SK-N-SH (cell line): ENCODE measurements at regions not wholly inside any gene's neighbourhood (a gene's known extent, or its start where the extent isn't known, plus 50 kb on each side); places are given as distances from the start of the nearest gene placed in this dataset.

Source experiments
- CTCF ChIA-PET: fragments of 300-600, 350-600 bp; formaldehyde crosslinking; extraction: SDS; loops from one replicate; lab custom pipeline; 2021; lab: Yijun Ruan, JAX
- POLR2A ChIA-PET: fragments of 350-600 bp; sonication (Branson Sonifier 250); formaldehyde crosslinking; extraction: SDS; loops from one replicate; lab custom pipeline; 2020; ENCODE audit warnings: antibody characterized with exemption, inconsistent platforms; lab: Yijun Ruan, JAX
- DNase-seq: peaks from one replicate; pipeline ENCODE4 v3.0.0; 2012
- H2AFZ ChIP-seq: fragments of 200-600 bp; sonication (generic); 2 replicates; pipeline ENCODE4 v1.8.1; 2016; ENCODE audit warnings: antibody characterized with exemption, mild to moderate bottlenecking, low read depth
- H3F3A ChIP-seq: fragments of 200-600 bp; sonication (generic); replicated peaks from 2 replicates; pipeline ENCODE3; 2016; ENCODE audit warnings: antibody characterized with exemption, mild to moderate bottlenecking; ENCODE audit not compliant: insufficient read depth
- H3K27ac ChIP-seq, 2 experiments: fragments of 200-500 bp in 1 of 2; fragments of 200-600 bp in 1 of 2; sonication (Bioruptor generic) in 1 of 2; sonication (generic), shearing (Covaris generic) in 1 of 2; 2 replicates each; pipeline versions ENCODE4 v1.5.1 to v1.6.1; 2014 to 2016; ENCODE audit warnings: low read depth in 2 of 2, inconsistent platforms in 1 of 2, low read length in 1 of 2, mild to moderate bottlenecking in 1 of 2, mixed read lengths in 1 of 2
- H3K27me3 ChIP-seq: fragments of 200-600 bp; sonication (generic), shearing (Covaris generic); 2 replicates; pipeline ENCODE4 v1.6.1; 2016; ENCODE audit warnings: mixed run types; ENCODE audit not compliant: insufficient read depth
- H3K36me3 ChIP-seq, 2 experiments: fragments of 200-500 bp in 1 of 2; fragments of 200-600 bp in 1 of 2; sonication (Bioruptor generic) in 1 of 2; sonication (generic) in 1 of 2; replicated peaks in 1 of 2; 2 replicates each; pipeline versions ENCODE3 to v1.5.1; 2014 to 2016; ENCODE audit warnings: low read length in 1 of 2, mild to moderate bottlenecking in 1 of 2; ENCODE audit not compliant: insufficient read depth in 2 of 2, control insufficient read depth in 1 of 2
- H3K4me1 ChIP-seq, 2 experiments: fragments of 200-500 bp in 1 of 2; fragments of 200-600 bp in 1 of 2; sonication (Bioruptor generic) in 1 of 2; sonication (generic), shearing (Covaris generic) in 1 of 2; 2 replicates each; pipeline versions ENCODE4 v1.5.1 to v1.6.1; 2014 to 2016; ENCODE audit warnings: low read depth in 1 of 2, low read length in 1 of 2, mixed run types in 1 of 2; ENCODE audit not compliant: insufficient read depth in 2 of 2, control insufficient read depth in 1 of 2
- H3K4me2 ChIP-seq: fragments of 200-600 bp; sonication (generic), shearing (Covaris generic); 2 replicates; pipeline ENCODE4 v1.6.1; 2017; ENCODE audit warnings: mixed run types
- H3K4me3 ChIP-seq, 2 experiments: fragments of 200-500 bp in 1 of 2; fragments of 200-600 bp in 1 of 2; sonication (Bioruptor generic) in 1 of 2; sonication (generic), shearing (Covaris generic) in 1 of 2; 2 replicates each; pipeline versions ENCODE4 v1.5.1 to v1.8.1; 2014 to 2016; ENCODE audit warnings: low read depth in 2 of 2, inconsistent platforms in 1 of 2, low read length in 1 of 2, mild to moderate bottlenecking in 1 of 2, mixed read lengths in 1 of 2, moderate library complexity in 1 of 2
- H3K79me2 ChIP-seq: fragments of 200-600 bp; sonication (generic); 2 replicates; pipeline ENCODE4 v1.8.1; 2017; ENCODE audit warnings: mild to moderate bottlenecking; ENCODE audit not compliant: insufficient read depth
- H3K9ac ChIP-seq: fragments of 200-600 bp; sonication (generic); 2 replicates; pipeline ENCODE4 v1.6.1; 2017; ENCODE audit warnings: mixed run types
- H3K9me2 ChIP-seq: fragments of 200-600 bp; sonication (generic); 2 replicates; pipeline ENCODE4 v1.6.1; 2017; ENCODE audit warnings: mixed run types
- H3K9me3 ChIP-seq: fragments of 200-600 bp; sonication (generic); 2 replicates; pipeline ENCODE4 v1.6.1; 2017; ENCODE audit warnings: mixed run types, mild to moderate bottlenecking, moderate library complexity
- H4K20me1 ChIP-seq: fragments of 200-600 bp; sonication (generic); 2 replicates; pipeline ENCODE4 v1.6.1; 2017; ENCODE audit warnings: mild to moderate bottlenecking, mixed run types; ENCODE audit not compliant: insufficient read depth
- EZH2phosphoT487 ChIP-seq: fragments of 200-600 bp; sonication (generic); IDR thresholded peaks from 2 replicates; pipeline ENCODE4 v1.6.1; 2017; ENCODE audit warnings: low read depth, mixed run types, mild to moderate bottlenecking, antibody characterized with exemption, moderate library complexity, borderline replicate concordance
- FOSL2 ChIP-seq: IDR thresholded peaks from 2 replicates; pipeline ENCODE4 v1.4.0; 2012; ENCODE audit warnings: low read depth, mild to moderate bottlenecking, moderate library complexity, borderline replicate concordance
- FOXM1 ChIP-seq: IDR thresholded peaks from 2 replicates; pipeline ENCODE4 v1.4.0; 2012; ENCODE audit warnings: low read depth, mild to moderate bottlenecking
- JUND ChIP-seq: IDR thresholded peaks from 2 replicates; pipeline ENCODE4 v1.4.0; 2012
- MEF2A ChIP-seq: IDR thresholded peaks from 2 replicates; pipeline ENCODE4 v1.4.0; 2012; ENCODE audit warnings: low read depth, borderline replicate concordance
- MXI1 ChIP-seq: IDR thresholded peaks from 2 replicates; pipeline ENCODE4 v1.6.1; 2012; ENCODE audit warnings: mild to moderate bottlenecking, low read depth, low read length, improper control_type of control experiment
- NFIC ChIP-seq: IDR thresholded peaks from 2 replicates; pipeline ENCODE4 v1.4.0; 2012; ENCODE audit warnings: borderline replicate concordance
- NRF1 ChIP-seq: IDR thresholded peaks from 2 replicates; pipeline ENCODE4 v1.6.1; 2012; ENCODE audit warnings: low read depth, mild to moderate bottlenecking, low read length
- POLR2AphosphoS5 ChIP-seq: IDR thresholded peaks from 2 replicates; pipeline ENCODE4 v1.6.1; 2012; ENCODE audit warnings: low read depth, low read length
- RAD21 ChIP-seq: IDR thresholded peaks from 2 replicates; pipeline ENCODE4 v1.6.1; 2012; ENCODE audit warnings: mild to moderate bottlenecking, low read length
- RCOR1 ChIP-seq: fragments of 150-350 bp; IDR thresholded peaks from 2 replicates; pipeline ENCODE4 v1.6.1; 2017; ENCODE audit warnings: antibody characterized with exemption, low read length
- RXRA ChIP-seq: IDR thresholded peaks from 2 replicates; pipeline ENCODE4 v1.4.0; 2012; ENCODE audit warnings: low read depth, mild to moderate bottlenecking, borderline replicate concordance
- SMC3 ChIP-seq: IDR thresholded peaks from 2 replicates; pipeline ENCODE4 v1.6.1; 2012; ENCODE audit warnings: low read depth, low read length, improper control_type of control experiment
- TAF1 ChIP-seq: IDR thresholded peaks from 2 replicates; pipeline ENCODE4 v1.6.1; 2012; ENCODE audit warnings: low read depth, mild to moderate bottlenecking, low read length, moderate library complexity, borderline replicate concordance
- TCF12 ChIP-seq: IDR thresholded peaks from 2 replicates; pipeline ENCODE4 v1.4.0; 2012
- WGBS: methylation state at CpG from one replicate; pipeline ENCODE4 v1.1.6; 2017; ENCODE audit warnings: low lambda C conversion rate; 5-methylcytosine and 5-hydroxymethylcytosine counted together
- TF ChIP-seq, protein P1 (sequence below): IDR thresholded peaks from 2 replicates; pipeline ENCODE4 v1.6.1; 2012; ENCODE audit warnings: mild to moderate bottlenecking, low read depth, low read length, moderate library complexity
- TF ChIP-seq, protein P2 (sequence below): IDR thresholded peaks from 2 replicates; pipeline ENCODE4 v1.4.0; 2012; ENCODE audit warnings: low read depth
- TF ChIP-seq, protein P3 (sequence below): fragments of 150-350 bp; IDR thresholded peaks from 2 replicates; pipeline ENCODE4 v1.6.1; 2016; ENCODE audit warnings: mild to moderate bottlenecking, low read depth, low read length

DNA sequence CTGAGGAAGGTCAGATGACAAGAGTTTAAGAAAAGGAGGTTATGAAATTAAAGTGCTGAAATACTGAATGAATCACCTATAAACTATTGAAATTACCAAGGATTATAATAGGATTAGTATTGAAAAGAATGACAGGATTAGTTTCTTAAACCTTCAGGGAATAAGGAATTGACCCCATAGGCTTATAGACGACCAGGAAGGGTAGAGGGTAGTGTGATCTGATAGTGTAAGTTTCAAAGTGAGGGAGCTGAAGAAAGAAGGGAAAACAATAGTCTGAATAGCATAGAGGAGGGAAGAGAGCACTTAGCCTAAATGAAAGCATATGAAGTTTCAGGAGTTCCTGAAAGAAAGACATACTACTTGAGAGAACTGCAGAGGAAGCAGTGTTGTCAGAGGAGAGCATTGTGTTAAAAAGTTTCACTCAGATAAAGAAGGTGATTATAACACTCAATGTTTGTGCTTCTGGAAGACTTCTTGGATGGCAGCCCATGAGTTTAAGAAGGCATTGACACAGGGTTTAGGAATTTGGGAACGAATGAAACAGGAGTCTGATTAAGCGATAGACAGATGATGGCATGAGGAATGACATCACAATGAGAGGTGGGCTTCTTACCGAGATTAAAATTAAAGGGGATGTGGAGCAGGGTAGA, 557.9 kb upstream of the GRAMD2B start:
- TF ChIP-seq, protein P1, sequence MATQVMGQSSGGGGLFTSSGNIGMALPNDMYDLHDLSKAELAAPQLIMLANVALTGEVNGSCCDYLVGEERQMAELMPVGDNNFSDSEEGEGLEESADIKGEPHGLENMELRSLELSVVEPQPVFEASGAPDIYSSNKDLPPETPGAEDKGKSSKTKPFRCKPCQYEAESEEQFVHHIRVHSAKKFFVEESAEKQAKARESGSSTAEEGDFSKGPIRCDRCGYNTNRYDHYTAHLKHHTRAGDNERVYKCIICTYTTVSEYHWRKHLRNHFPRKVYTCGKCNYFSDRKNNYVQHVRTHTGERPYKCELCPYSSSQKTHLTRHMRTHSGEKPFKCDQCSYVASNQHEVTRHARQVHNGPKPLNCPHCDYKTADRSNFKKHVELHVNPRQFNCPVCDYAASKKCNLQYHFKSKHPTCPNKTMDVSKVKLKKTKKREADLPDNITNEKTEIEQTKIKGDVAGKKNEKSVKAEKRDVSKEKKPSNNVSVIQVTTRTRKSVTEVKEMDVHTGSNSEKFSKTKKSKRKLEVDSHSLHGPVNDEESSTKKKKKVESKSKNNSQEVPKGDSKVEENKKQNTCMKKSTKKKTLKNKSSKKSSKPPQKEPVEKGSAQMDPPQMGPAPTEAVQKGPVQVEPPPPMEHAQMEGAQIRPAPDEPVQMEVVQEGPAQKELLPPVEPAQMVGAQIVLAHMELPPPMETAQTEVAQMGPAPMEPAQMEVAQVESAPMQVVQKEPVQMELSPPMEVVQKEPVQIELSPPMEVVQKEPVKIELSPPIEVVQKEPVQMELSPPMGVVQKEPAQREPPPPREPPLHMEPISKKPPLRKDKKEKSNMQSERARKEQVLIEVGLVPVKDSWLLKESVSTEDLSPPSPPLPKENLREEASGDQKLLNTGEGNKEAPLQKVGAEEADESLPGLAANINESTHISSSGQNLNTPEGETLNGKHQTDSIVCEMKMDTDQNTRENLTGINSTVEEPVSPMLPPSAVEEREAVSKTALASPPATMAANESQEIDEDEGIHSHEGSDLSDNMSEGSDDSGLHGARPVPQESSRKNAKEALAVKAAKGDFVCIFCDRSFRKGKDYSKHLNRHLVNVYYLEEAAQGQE: no peak
- TF ChIP-seq FOXM1 (no peak), TAF1 (no peak), EZH2phosphoT487 (no peak), JUND (no peak), RCOR1 (no peak), NFIC (no peak)
- TF ChIP-seq, protein P2, sequence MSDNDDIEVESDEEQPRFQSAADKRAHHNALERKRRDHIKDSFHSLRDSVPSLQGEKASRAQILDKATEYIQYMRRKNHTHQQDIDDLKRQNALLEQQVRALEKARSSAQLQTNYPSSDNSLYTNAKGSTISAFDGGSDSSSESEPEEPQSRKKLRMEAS: no peak
- TF ChIP-seq, protein P3, sequence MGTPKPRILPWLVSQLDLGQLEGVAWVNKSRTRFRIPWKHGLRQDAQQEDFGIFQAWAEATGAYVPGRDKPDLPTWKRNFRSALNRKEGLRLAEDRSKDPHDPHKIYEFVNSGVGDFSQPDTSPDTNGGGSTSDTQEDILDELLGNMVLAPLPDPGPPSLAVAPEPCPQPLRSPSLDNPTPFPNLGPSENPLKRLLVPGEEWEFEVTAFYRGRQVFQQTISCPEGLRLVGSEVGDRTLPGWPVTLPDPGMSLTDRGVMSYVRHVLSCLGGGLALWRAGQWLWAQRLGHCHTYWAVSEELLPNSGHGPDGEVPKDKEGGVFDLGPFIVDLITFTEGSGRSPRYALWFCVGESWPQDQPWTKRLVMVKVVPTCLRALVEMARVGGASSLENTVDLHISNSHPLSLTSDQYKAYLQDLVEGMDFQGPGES: no peak
- Histone ChIP-seq H3K27ac (no peak overlapping the region), H3K9me2 (no peaks in the 10 kb centered on the region), H3K9ac (no peak overlapping the region), H2AFZ (no peak overlapping the region), H3K4me1 (peaks cover 0 to 6% of the 10 kb centered on the region in 2 experiments; a peak in 1 of 4 replicates), H3K36me3 (no peaks in the 10 kb centered on the region), H3K4me2 (no peak overlapping the region), H3K4me3 (no peak overlapping the region), H3K27me3 (no peaks in the 10 kb centered on the region), H3F3A (no peaks in the 10 kb centered on the region), H3K9me3 (no peaks in the 10 kb centered on the region), H3K79me2 (no peaks in the 10 kb centered on the region), H4K20me1 (no peaks in the 10 kb centered on the region)
- no peak for DNase-seq
- WGBS: 28% methylated on average over 4 of the region's 4 CpGs
- ChIA-PET POLR2A (no interaction called here), CTCF (no interaction called here)

DNA sequence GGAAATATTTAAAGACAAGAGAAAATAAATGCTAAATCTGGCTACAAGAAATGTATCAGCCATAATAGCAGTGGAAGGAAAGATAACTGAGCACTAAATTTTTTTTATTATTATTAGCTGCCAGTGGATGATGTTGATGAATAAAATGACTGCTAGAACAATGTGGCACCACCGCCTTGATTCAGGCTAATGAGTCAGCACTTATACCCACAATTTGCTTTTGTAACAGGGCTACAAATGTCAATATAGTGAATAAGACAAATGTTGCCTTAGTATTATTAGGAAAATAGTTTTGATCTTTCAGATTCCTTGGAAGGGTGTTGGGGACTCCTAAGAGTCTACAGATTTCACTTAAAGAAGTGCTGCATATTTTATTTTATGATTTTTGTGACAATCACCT, 555.2 kb upstream of the GRAMD2B start:
- H3K9me3 ChIP-seq: no peaks in the 10 kb centered on the region
- TF ChIP-seq RCOR1 (no peak), NRF1 (no peak), RXRA (no peak), TCF12 (no peak), MEF2A (no peak), MXI1 (no peak), SMC3 (no peak), FOSL2 (no peak), RAD21 (no peak), NFIC (no peak), POLR2AphosphoS5 (no peak)
- TF ChIP-seq, protein P1: no peak

More for the DNA sequence above, 555.2 kb upstream of the GRAMD2B start:
- ChIA-PET CTCF (interaction anchor here (1.5 kb wide), 1 partner anchor 29 kb away, joined by 3 read pairs; no protein-coding TSS in a partner anchor), POLR2A (no interaction called here)
- H3K27ac ChIP-seq: peak overlapping the region in 1 of 2 experiments; percentile 43; a peak in 2 of 4 replicates
- H3F3A ChIP-seq: no peaks in the 10 kb centered on the region
- no peak overlapping the region for H3K9ac ChIP-seq
- H3K79me2 ChIP-seq: no peaks in the 10 kb centered on the region
- 89% methylated on average over 1 of the region's 1 CpG for WGBS
- no peaks in the 10 kb centered on the region for H3K9me2 ChIP-seq
- H2AFZ ChIP-seq: no peak overlapping the region
- no peak for DNase-seq
- no peak overlapping the region for H3K4me3 ChIP-seq
- no peaks in the 10 kb centered on the region for H3K36me3 ChIP-seq
- H3K4me2 ChIP-seq: no peak overlapping the region
- peaks cover 0 to 10% of the 10 kb centered on the region in 2 experiments; a peak in 1 of 4 replicates for H3K4me1 ChIP-seq
- no peaks in the 10 kb centered on the region for H3K27me3 ChIP-seq
- H4K20me1 ChIP-seq: no peaks in the 10 kb centered on the region
